Parathyroid adenoma (tissue), 2 donors: ENCODE measurements at regions not wholly inside any gene's neighbourhood (a gene's known extent, or its start where the extent isn't known, plus 50 kb on each side); places are given as distances from the start of the nearest gene placed in this dataset.

Source experiments
- H2AFZ ChIP-seq: fragments of 300-600 bp; sonication (generic); one replicate; pipeline ENCODE4 v1.7.0; 2017; ENCODE audit warnings: antibody characterized with exemption, mild to moderate bottlenecking
- H3K27ac ChIP-seq: fragments of 300-600 bp; sonication (generic); one replicate; pipeline ENCODE4 v1.7.0; 2017
- H3K27me3 ChIP-seq: fragments of 300-600 bp; sonication (generic); one replicate; pipeline ENCODE4 v1.7.0; 2017; ENCODE audit warnings: low read length; ENCODE audit not compliant: control insufficient read depth, insufficient read depth
- H3K36me3 ChIP-seq: fragments of 300-600 bp; sonication (generic); one replicate; pipeline ENCODE4 v1.7.0; 2017; ENCODE audit warnings: low read length; ENCODE audit not compliant: control insufficient read depth, insufficient read depth
- H3K4me1 ChIP-seq: fragments of 300-600 bp; sonication (generic); one replicate; pipeline ENCODE4 v1.7.0; 2017; ENCODE audit warnings: control low read depth
- H3K4me2 ChIP-seq: fragments of 300-600 bp; sonication (generic); one replicate; pipeline ENCODE4 v1.7.0; 2017; ENCODE audit warnings: low read length
- H3K4me3 ChIP-seq: fragments of 300-600 bp; sonication (generic); one replicate; pipeline ENCODE4 v1.7.0; 2017; ENCODE audit warnings: low read depth, low read length
- H3K79me2 ChIP-seq: fragments of 300-600 bp; sonication (generic); one replicate; pipeline ENCODE4 v1.7.0; 2017; ENCODE audit warnings: control low read depth
- H3K9ac ChIP-seq: fragments of 300-600 bp; sonication (generic); one replicate; pipeline ENCODE4 v1.7.0; 2017; ENCODE audit warnings: mild to moderate bottlenecking
- H3K9me3 ChIP-seq: fragments of 300-600 bp; sonication (generic); one replicate; pipeline ENCODE4 v1.7.0; 2017; ENCODE audit warnings: low read length; ENCODE audit not compliant: control insufficient read depth
- CTCF ChIP-seq: fragments of 300-600 bp; sonication (generic); IDR thresholded peaks from one replicate; pipeline ENCODE4 v1.7.0; 2017; ENCODE audit warnings: antibody characterized with exemption, mild to moderate bottlenecking
- donor health status: primary hyperparathyroidism.

GRCh38 chr12:124391340-124392261 lies 96.7 kb downstream of the RFLNA start:
- TF ChIP-seq CTCF = no peak
- Histone ChIP-seq H3K4me2 (no peak overlapping the region), H3K9me3 (no peaks in the 10 kb centered on the region), H3K27ac (no peak overlapping the region), H3K27me3 (no peaks in the 10 kb centered on the region), H3K79me2 (peaks cover 2% of the 10 kb centered on the region), H3K9ac (no peak overlapping the region), H2AFZ (no peak overlapping the region), H3K4me1 (peaks cover 40% of the 10 kb centered on the region), H3K36me3 (no peaks in the 10 kb centered on the region), H3K4me3 (no peak overlapping the region)

DNA sequence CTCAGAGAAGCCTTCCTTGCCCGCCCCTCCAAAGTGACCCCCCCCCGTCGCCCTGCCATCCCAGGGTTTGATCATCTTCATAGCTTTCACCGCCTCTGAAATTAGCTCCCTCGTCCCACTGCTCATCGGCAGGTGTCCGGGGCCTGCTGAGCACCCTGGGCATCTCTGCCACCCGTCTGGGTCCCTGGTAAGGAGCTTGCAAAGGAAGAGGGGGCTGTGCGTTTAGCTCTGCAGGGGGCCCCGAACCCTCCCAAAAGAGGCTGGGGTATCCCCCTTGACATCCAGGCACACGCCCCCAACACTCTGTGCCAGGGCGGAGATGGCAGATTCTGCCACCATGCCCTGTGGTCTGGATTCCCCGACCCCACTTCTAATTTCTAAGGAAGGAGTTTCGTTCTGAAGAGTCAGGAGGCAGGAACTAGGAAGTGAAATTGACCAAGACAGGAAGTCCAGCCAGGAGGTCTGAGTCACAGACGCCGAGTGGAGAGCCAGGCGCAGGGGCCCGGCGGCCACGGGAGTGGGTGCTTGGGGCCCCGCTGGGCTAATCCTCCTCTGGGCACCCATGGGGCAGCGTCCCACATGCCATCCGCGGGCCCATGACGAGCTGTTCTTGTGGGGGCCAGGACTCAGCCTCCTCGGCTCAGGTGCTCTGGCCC lies 95.7 kb downstream of the RFLNA start:
- TF ChIP-seq CTCF = no peak
- peaks cover 43% of the 10 kb centered on the region for H3K4me1 ChIP-seq
- H3K79me2 ChIP-seq = peaks cover 6% of the 10 kb centered on the region
- no peaks in the 10 kb centered on the region for H3K36me3 ChIP-seq
- H3K4me2 ChIP-seq = no peak overlapping the region
- no peak overlapping the region for H3K9ac ChIP-seq
- no peaks in the 10 kb centered on the region for H3K27me3 ChIP-seq
- no peak overlapping the region for H3K27ac ChIP-seq
- no peaks in the 10 kb centered on the region for H3K9me3 ChIP-seq
- no peak overlapping the region for H2AFZ ChIP-seq
- H3K4me3 ChIP-seq = no peak overlapping the region

- Histone ChIP-seq H2AFZ (peak overlapping the region; percentile 81), H3K4me1 (peaks cover 43% of the 10 kb centered on the region), H3K27ac (peak overlapping the region; percentile 88), H3K4me2 (peak overlapping the region; percentile 99), H3K79me2 (peaks cover 6% of the 10 kb centered on the region), H3K27me3 (no peaks in the 10 kb centered on the region), H3K9ac (no peak overlapping the region), H3K9me3 (no peaks in the 10 kb centered on the region), H3K4me3 (peak overlapping the region; percentile 83), H3K36me3 (no peaks in the 10 kb centered on the region)
- TF ChIP-seq CTCF = no peak
Measured at GRCh38 chr12:124389725-124390441, 95.0 kb downstream of the RFLNA start.

DNA sequence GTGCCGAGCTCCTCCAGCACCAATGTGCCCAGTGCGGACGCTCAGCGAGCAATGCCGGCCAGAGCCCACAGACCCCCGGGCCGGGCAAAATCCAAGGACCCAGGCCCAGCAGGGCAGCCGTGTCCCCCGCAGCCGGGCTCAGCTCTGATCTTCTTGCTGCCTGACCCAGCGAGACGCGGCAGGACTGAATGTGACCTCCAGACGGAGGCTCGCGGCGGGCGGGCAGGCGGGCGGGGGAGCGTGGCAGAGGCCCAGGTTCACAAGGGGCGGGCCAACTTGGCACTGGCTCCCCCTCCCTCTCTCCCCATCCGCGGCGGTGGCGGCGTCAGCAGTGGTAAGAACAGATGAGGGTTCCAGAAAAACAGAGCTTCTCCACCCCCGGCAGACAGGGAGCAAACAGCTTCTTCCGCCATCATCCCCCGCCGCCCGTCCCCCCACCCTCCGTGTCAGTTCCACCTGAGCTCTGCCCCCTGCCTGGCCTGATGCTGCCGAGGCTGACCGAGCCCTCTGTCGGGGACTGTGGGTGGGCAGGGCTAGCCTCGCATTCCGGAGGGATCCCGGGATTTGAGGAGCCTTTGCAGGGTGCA lies 94.3 kb downstream of the RFLNA start:
- H3K4me1 ChIP-seq = peaks cover 43% of the 10 kb centered on the region

More for the DNA sequence above, 94.3 kb downstream of the RFLNA start:
- no peaks in the 10 kb centered on the region for H3K27me3 ChIP-seq
- H2AFZ ChIP-seq = peak overlapping the region; percentile 81
- peak overlapping the region; percentile 99 for H3K4me2 ChIP-seq
- peak overlapping the region; percentile 83 for H3K4me3 ChIP-seq
- H3K36me3 ChIP-seq = no peaks in the 10 kb centered on the region
- no peak overlapping the region for H3K9ac ChIP-seq
- no peak for TF ChIP-seq CTCF
- H3K27ac ChIP-seq = peak overlapping the region; percentile 88
- no peaks in the 10 kb centered on the region for H3K9me3 ChIP-seq
- H3K79me2 ChIP-seq = peaks cover 11% of the 10 kb centered on the region
